ENCODE measurements at regions not wholly inside any gene's neighbourhood (a gene's known extent, or its start where the extent isn't known, plus 50 kb on each side); places are given as distances from the start of the nearest gene placed in this dataset.
"Not testable (repeated sequence)": the region's sequence is repeated elsewhere in the genome, so short reads cannot be mapped to it uniquely, and the experiment has no call there.

GRCh38 chr13:86051134-86052103, 252.2 kb upstream of the SLITRK6 start:
- no peak for DNase-seq (ENCODE audit: low spot score)

- DNase-seq (ENCODE audit: low spot score): no peak
These were observed 239.3 kb upstream of the SLITRK6 start for GRCh38 chr13:86038490-86038889.

GRCh38 chr13:86020351-86021002, 221.3 kb upstream of the SLITRK6 start:
- peak; percentile 45 for DNase-seq (ENCODE audit: low spot score)

- no peak for DNase-seq (ENCODE audit: low spot score)
These were observed 207.1 kb upstream of the SLITRK6 start for GRCh38 chr13:86006317-86006716.

- no peak for DNase-seq (ENCODE audit: low spot score)
These were observed 203.8 kb upstream of the SLITRK6 start for GRCh38 chr13:86003029-86003428.

- DNase-seq (ENCODE audit: low spot score): no peak
These were observed 201.3 kb upstream of the SLITRK6 start for GRCh38 chr13:86000546-86000945.

- no peak for DNase-seq (ENCODE audit: low spot score)
These were observed 198.4 kb upstream of the SLITRK6 start for GRCh38 chr13:85997587-85997986.

- DNase-seq (ENCODE audit: low spot score): no peak
These were observed 196.7 kb upstream of the SLITRK6 start for GRCh38 chr13:85995788-85996418.

GRCh38 chr13:85993567-85993966, 194.3 kb upstream of the SLITRK6 start:
- no peak for DNase-seq (ENCODE audit: low spot score)

GRCh38 chr13:85990397-85990796, 191.2 kb upstream of the SLITRK6 start:
- DNase-seq (ENCODE audit: low spot score): no peak

GRCh38 chr13:85985797-85986196, 186.6 kb upstream of the SLITRK6 start:
- no peak for DNase-seq (ENCODE audit: low spot score)

- no peak for DNase-seq (ENCODE audit: low spot score)
These were observed 182.9 kb upstream of the SLITRK6 start for GRCh38 chr13:85982102-85982501.

GRCh38 chr13:85980447-85980846, 181.2 kb upstream of the SLITRK6 start:
- DNase-seq (ENCODE audit: low spot score): not testable (repeated sequence)

GRCh38 chr13:85976242-85976641, 177.0 kb upstream of the SLITRK6 start:
- DNase-seq (ENCODE audit: low spot score): no peak

GRCh38 chr13:85974608-85975366, 175.6 kb upstream of the SLITRK6 start:
- peak; percentile 13 for DNase-seq (ENCODE audit: low spot score)

GRCh38 chr13:85970727-85971126, 171.5 kb upstream of the SLITRK6 start:
- peak; percentile 2 for DNase-seq (ENCODE audit: low spot score)

GRCh38 chr13:85969331-85969730, 170.1 kb upstream of the SLITRK6 start:
- DNase-seq (ENCODE audit: low spot score): no peak

GRCh38 chr13:85935868-85936467, 136.7 kb upstream of the SLITRK6 start:
- DNase-seq (ENCODE audit: low spot score): no peak

- no peak for DNase-seq (ENCODE audit: low spot score)
These were observed 130.9 kb upstream of the SLITRK6 start for GRCh38 chr13:85930108-85930507.

- no peak for DNase-seq (ENCODE audit: low spot score)
These were observed 111.7 kb upstream of the SLITRK6 start for GRCh38 chr13:85910962-85911361.

- no peak for DNase-seq (ENCODE audit: low spot score)
These were observed 101.3 kb upstream of the SLITRK6 start for GRCh38 chr13:85900521-85900920.

Data from COLO829 (cell line).